Neural progenitor cell (in vitro differentiated cells): ENCODE measurements at regions not wholly inside any gene's neighbourhood (a gene's known extent, or its start where the extent isn't known, plus 50 kb on each side); places are given as distances from the start of the nearest gene placed in this dataset.

ENCODE experiments used
- DNase-seq: peaks from one replicate; pipeline ENCODE4 v3.0.0-alpha.2; 2016; ENCODE audit warnings: low spot score
- H2AFZ ChIP-seq: fragments of 200-600 bp; sonication (generic); replicated peaks from 2 replicates; pipeline ENCODE4 v1.6.1; 2016; ENCODE audit warnings: antibody characterized with exemption
- H3F3A ChIP-seq: fragments of 200-600 bp; sonication (generic); 2 replicates; pipeline ENCODE4 v1.6.1; 2016; ENCODE audit warnings: antibody characterized with exemption, low read depth
- H3K27ac ChIP-seq: fragments of 200-600 bp; sonication (generic); 2 replicates; pipeline ENCODE4 v1.5.1; 2016; ENCODE audit warnings: mild to moderate bottlenecking
- H3K27me3 ChIP-seq: fragments of 200-600 bp; sonication (generic); 2 replicates; pipeline ENCODE4 v1.6.1; 2016; ENCODE audit warnings: mild to moderate bottlenecking, moderate library complexity
- H3K36me3 ChIP-seq: fragments of 200-600 bp; sonication (generic); 2 replicates; pipeline ENCODE4 v1.5.1; 2016
- H3K4me1 ChIP-seq: fragments of 200-600 bp; sonication (generic); 2 replicates; pipeline ENCODE4 v1.6.1; 2016; ENCODE audit warnings: mixed run types
- H3K4me2 ChIP-seq: fragments of 200-600 bp; sonication (generic); 2 replicates; pipeline ENCODE4 v1.6.1; 2016
- H3K4me3 ChIP-seq: fragments of 200-600 bp; sonication (generic); 2 replicates; pipeline ENCODE4 v1.5.1; 2016
- H3K79me2 ChIP-seq: fragments of 200-600 bp; sonication (generic); 2 replicates; pipeline ENCODE4 v1.6.1; 2016; ENCODE audit warnings: low read depth
- H3K9ac ChIP-seq: fragments of 200-600 bp; sonication (generic); 2 replicates; pipeline ENCODE4 v1.6.1; 2016
- H3K9me3 ChIP-seq: fragments of 200-600 bp; sonication (generic); 2 replicates; pipeline ENCODE4 v1.5.1; 2016; ENCODE audit warnings: low read depth
- H4K20me1 ChIP-seq: fragments of 200-600 bp; sonication (generic); 2 replicates; pipeline ENCODE4 v1.6.1; 2016; ENCODE audit warnings: low read depth
- H3K27ac Mint-ChIP-seq: 3 replicates; pipeline ENCODE4 v1.8.0; 2021; ENCODE audit warnings: mixed read lengths
- H3K27me3 Mint-ChIP-seq: 2 replicates; pipeline ENCODE4 v1.8.0; 2022; ENCODE audit warnings: low read depth, mild to moderate bottlenecking, inconsistent platforms, moderate library complexity, mixed read lengths; ENCODE audit not compliant: insufficient read depth
- H3K36me3 Mint-ChIP-seq: 3 replicates; pipeline ENCODE4 v1.8.0; 2021; ENCODE audit warnings: mixed read lengths
- H3K4me1 Mint-ChIP-seq: 3 replicates; pipeline ENCODE4 v1.8.0; 2021; ENCODE audit warnings: mixed read lengths
- H3K4me3 Mint-ChIP-seq: 3 replicates; pipeline ENCODE4 v1.8.0; 2021; ENCODE audit warnings: mild to moderate bottlenecking, moderate library complexity, mixed read lengths
- H3K9me3 Mint-ChIP-seq: 3 replicates; pipeline ENCODE4 v1.8.0; 2020; ENCODE audit warnings: mixed read lengths
- CTCF ChIP-seq: fragments of 200-600 bp; sonication (generic); IDR thresholded peaks from 2 replicates; pipeline ENCODE4 v1.5.1; 2017; ENCODE audit warnings: antibody characterized with exemption, mild to moderate bottlenecking
- EZH2 ChIP-seq: fragments of 200-600 bp; sonication (generic); IDR thresholded peaks from 2 replicates; pipeline ENCODE4 v1.6.1; 2017; ENCODE audit warnings: antibody characterized with exemption, mild to moderate bottlenecking, moderate library complexity
- EZH2phosphoT487 ChIP-seq: fragments of 200-600 bp; sonication (generic); IDR thresholded peaks from 2 replicates; pipeline ENCODE4 v1.6.1; 2017; ENCODE audit warnings: antibody characterized with exemption

GRCh38 chr9:22307013-22307711 lies 139.5 kb upstream of the DMRTA1 start:
- H3K9me3 Mint-ChIP-seq, result peaks cover 19% of the 10 kb centered on the region
- Histone ChIP-seq H3K79me2 (no peaks in the 10 kb centered on the region), H3K4me2 (no peak overlapping the region), H3K9ac (no peak overlapping the region), H3K9me3 (peaks cover 4% of the 10 kb centered on the region), H3K27ac (no peak overlapping the region), H3F3A (no peaks in the 10 kb centered on the region), H4K20me1 (no peaks in the 10 kb centered on the region), H3K4me3 (no peak overlapping the region), H3K27me3 (no peaks in the 10 kb centered on the region), H3K36me3 (no peaks in the 10 kb centered on the region), H3K4me1 (no peaks in the 10 kb centered on the region), H2AFZ (no peak overlapping the region)
- peaks cover 7% of the 10 kb centered on the region for H3K4me1 Mint-ChIP-seq
- H3K27me3 Mint-ChIP-seq, result peaks cover 3% of the 10 kb centered on the region
- H3K4me3 Mint-ChIP-seq, result no peak overlapping the region
- H3K27ac Mint-ChIP-seq, result no peak overlapping the region
- no peak for TF ChIP-seq EZH2
- TF ChIP-seq EZH2phosphoT487, result no peak
- TF ChIP-seq CTCF, result peak; percentile 97
- peaks cover 11% of the 10 kb centered on the region for H3K36me3 Mint-ChIP-seq
- DNase-seq, result peak; percentile 85

GRCh38 chr9:22308177-22308576 lies 138.4 kb upstream of the DMRTA1 start:
- Mint-ChIP-seq H3K36me3 (peaks cover 11% of the 10 kb centered on the region), H3K4me1 (peaks cover 7% of the 10 kb centered on the region), H3K27ac (no peak overlapping the region), H3K9me3 (peaks cover 19% of the 10 kb centered on the region), H3K27me3 (peaks cover 3% of the 10 kb centered on the region), H3K4me3 (no peak overlapping the region)
- Histone ChIP-seq H3K36me3 (peaks cover 3% of the 10 kb centered on the region), H3K4me1 (no peaks in the 10 kb centered on the region), H3K4me3 (no peak overlapping the region), H2AFZ (no peak overlapping the region), H3K4me2 (no peak overlapping the region), H3K27me3 (no peaks in the 10 kb centered on the region), H3K9me3 (peaks cover 4% of the 10 kb centered on the region), H3K79me2 (no peaks in the 10 kb centered on the region), H3K27ac (no peak overlapping the region), H3F3A (no peaks in the 10 kb centered on the region), H4K20me1 (no peaks in the 10 kb centered on the region), H3K9ac (no peak overlapping the region)
- no peak for TF ChIP-seq EZH2phosphoT487
- no peak for TF ChIP-seq EZH2
- no peak for TF ChIP-seq CTCF
- DNase-seq, result no peak

- Histone ChIP-seq H3F3A (no peaks in the 10 kb centered on the region), H3K4me1 (no peaks in the 10 kb centered on the region), H4K20me1 (no peaks in the 10 kb centered on the region), H3K27ac (no peak overlapping the region), H3K79me2 (no peaks in the 10 kb centered on the region), H3K4me2 (no peak overlapping the region), H3K27me3 (no peaks in the 10 kb centered on the region), H3K9ac (no peak overlapping the region), H3K4me3 (no peak overlapping the region), H3K9me3 (peaks cover 4% of the 10 kb centered on the region), H2AFZ (no peak overlapping the region), H3K36me3 (peaks cover 3% of the 10 kb centered on the region)
- no peaks in the 10 kb centered on the region for H3K4me1 Mint-ChIP-seq
- no peak overlapping the region for H3K4me3 Mint-ChIP-seq
- DNase-seq, result no peak
- no peak overlapping the region for H3K27ac Mint-ChIP-seq
- no peak for TF ChIP-seq CTCF
- TF ChIP-seq EZH2phosphoT487, result no peak
- TF ChIP-seq EZH2, result no peak
- H3K9me3 Mint-ChIP-seq, result peaks cover 34% of the 10 kb centered on the region
- no peaks in the 10 kb centered on the region for H3K27me3 Mint-ChIP-seq
- peaks cover 7% of the 10 kb centered on the region for H3K36me3 Mint-ChIP-seq
Measured at GRCh38 chr9:22316645-22317044, 130.0 kb upstream of the DMRTA1 start.
